ENCODE measurements at regions not wholly inside any gene's neighbourhood (a gene's known extent, or its start where the extent isn't known, plus 50 kb on each side); places are given as distances from the start of the nearest gene placed in this dataset.
"Not testable (repeated sequence)": the region's sequence is repeated elsewhere in the genome, so short reads cannot be mapped to it uniquely, and the experiment has no call there.

- DNase-seq (ENCODE audit: low read depth) = no peak
Measured at GRCh38 chr12:46089414-46090162, 99.2 kb upstream of the SCAF11 start.

GRCh38 chr12:46087916-46088439, 97.6 kb upstream of the SCAF11 start:
- DNase-seq (ENCODE audit: low read depth) = no peak
- no peak overlapping the region for H3K4me3 ChIP-seq (ENCODE audit: low read depth, low read length)

More at GRCh38 chr12:46089414-46090162, 99.2 kb upstream of the SCAF11 start:
- H3K4me3 ChIP-seq (ENCODE audit: low read depth, low read length) = no peak overlapping the region

GRCh38 chr12:46084666-46085631, 94.6 kb upstream of the SCAF11 start:
- DNase-seq (ENCODE audit: low read depth) = no peak
- H3K4me3 ChIP-seq (ENCODE audit: low read depth, low read length) = no peak overlapping the region

GRCh38 chr12:46082490-46083200, 92.3 kb upstream of the SCAF11 start:
- no peak for DNase-seq (ENCODE audit: low read depth)

GRCh38 chr12:46073321-46073720, 82.9 kb upstream of the SCAF11 start:
- no peak overlapping the region for H3K4me3 ChIP-seq (ENCODE audit: low read depth, low read length)
- no peak for DNase-seq (ENCODE audit: low read depth)

More at GRCh38 chr12:46082490-46083200, 92.3 kb upstream of the SCAF11 start:
- no peak overlapping the region for H3K4me3 ChIP-seq (ENCODE audit: low read depth, low read length)

- DNase-seq (ENCODE audit: low read depth) = peak; percentile 23
- H3K4me3 ChIP-seq (ENCODE audit: low read depth, low read length) = no peak overlapping the region
Measured at GRCh38 chr12:46071769-46072624, 81.6 kb upstream of the SCAF11 start.

GRCh38 chr12:46071335-46071734, 81.0 kb upstream of the SCAF11 start:
- no peak overlapping the region for H3K4me3 ChIP-seq (ENCODE audit: low read depth, low read length)
- no peak for DNase-seq (ENCODE audit: low read depth)

- DNase-seq (ENCODE audit: low read depth) = no peak
- no peak overlapping the region for H3K4me3 ChIP-seq (ENCODE audit: low read depth, low read length)
Measured at GRCh38 chr12:46067094-46067493, 76.7 kb upstream of the SCAF11 start.

- DNase-seq (ENCODE audit: low read depth) = no peak
- H3K4me3 ChIP-seq (ENCODE audit: low read depth, low read length) = no peak overlapping the region
Measured at GRCh38 chr12:46065412-46066166, 75.2 kb upstream of the SCAF11 start.

- DNase-seq (ENCODE audit: low read depth) = no peak
- H3K4me3 ChIP-seq (ENCODE audit: low read depth, low read length) = no peak overlapping the region
Measured at GRCh38 chr12:46064548-46064947, 74.2 kb upstream of the SCAF11 start.

- H3K4me3 ChIP-seq (ENCODE audit: low read depth, low read length); DNase-seq (ENCODE audit: low read depth): not testable (repeated sequence)
Measured at GRCh38 chr12:46058697-46059096, 68.3 kb upstream of the SCAF11 start.

- no peak overlapping the region for H3K4me3 ChIP-seq (ENCODE audit: low read depth, low read length)
- DNase-seq (ENCODE audit: low read depth) = no peak
Measured at GRCh38 chr12:46050805-46051204, 60.4 kb upstream of the SCAF11 start.

GRCh38 chr12:46049665-46050064, 59.3 kb upstream of the SCAF11 start:
- no peak overlapping the region for H3K4me3 ChIP-seq (ENCODE audit: low read depth, low read length)
- DNase-seq (ENCODE audit: low read depth) = no peak

GRCh38 chr12:46046436-46046835, 56.1 kb upstream of the SCAF11 start:
- no peak overlapping the region for H3K4me3 ChIP-seq (ENCODE audit: low read depth, low read length)
- DNase-seq (ENCODE audit: low read depth) = no peak

GRCh38 chr12:46043972-46044520, 53.7 kb upstream of the SCAF11 start:
- H3K4me3 ChIP-seq (ENCODE audit: low read depth, low read length) = no peak overlapping the region
- no peak for DNase-seq (ENCODE audit: low read depth)

Data from skeletal muscle cell (primary cell).